GM21737 (cell line): ENCODE measurements at regions not wholly inside any gene's neighbourhood (a gene's known extent, or its start where the extent isn't known, plus 50 kb on each side); places are given as distances from the start of the nearest gene placed in this dataset.

Experiments used
- ATAC-seq: cut with Tn5 transposase; IDR thresholded peaks from one replicate; pipeline ENCODE4 v1.9.1; 2021; ENCODE audit warnings: mild to moderate bottlenecking, moderate library complexity; ENCODE audit not compliant: unreplicated experiment

DNA sequence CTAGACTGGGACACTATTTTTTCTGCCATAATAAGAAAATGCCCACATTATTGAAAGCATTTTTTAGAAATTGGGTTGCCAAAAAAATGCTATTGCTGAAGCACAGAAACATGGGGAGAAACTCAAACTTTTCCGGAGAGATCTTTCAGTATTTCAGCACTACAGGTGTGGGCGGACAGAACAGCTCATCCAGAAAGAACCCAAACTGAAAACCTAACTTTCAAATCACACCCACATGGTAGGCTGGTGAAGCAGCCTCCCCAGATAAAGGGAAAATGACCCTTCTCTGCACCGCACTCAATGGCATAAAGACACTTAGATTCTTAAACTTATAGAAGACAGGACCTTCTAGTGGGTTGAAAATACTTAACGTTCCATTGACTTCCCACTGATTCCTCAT lies 62.3 kb upstream of the TMPO start:
- ATAC-seq, result no peak

DNA sequence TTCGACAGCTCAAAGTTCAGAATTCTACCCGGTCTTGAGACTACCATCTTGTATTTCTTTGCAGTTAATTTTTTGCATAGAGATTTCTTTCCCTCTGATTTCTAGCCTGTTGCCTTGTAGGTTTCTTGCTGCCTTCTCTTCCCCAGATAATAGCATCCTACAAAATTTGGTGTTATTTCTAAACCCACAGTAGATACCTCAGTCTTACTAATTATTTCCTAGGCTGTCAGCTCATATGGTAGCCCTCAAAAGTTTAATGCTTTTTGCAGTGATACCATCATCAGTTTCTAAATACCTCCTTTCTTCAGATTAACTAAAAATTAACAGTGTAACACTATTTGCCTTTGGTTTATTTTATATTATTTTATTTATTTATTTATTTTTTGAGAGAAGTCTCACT lies 61.9 kb upstream of the TMPO start:
- ATAC-seq, result no peak

DNA sequence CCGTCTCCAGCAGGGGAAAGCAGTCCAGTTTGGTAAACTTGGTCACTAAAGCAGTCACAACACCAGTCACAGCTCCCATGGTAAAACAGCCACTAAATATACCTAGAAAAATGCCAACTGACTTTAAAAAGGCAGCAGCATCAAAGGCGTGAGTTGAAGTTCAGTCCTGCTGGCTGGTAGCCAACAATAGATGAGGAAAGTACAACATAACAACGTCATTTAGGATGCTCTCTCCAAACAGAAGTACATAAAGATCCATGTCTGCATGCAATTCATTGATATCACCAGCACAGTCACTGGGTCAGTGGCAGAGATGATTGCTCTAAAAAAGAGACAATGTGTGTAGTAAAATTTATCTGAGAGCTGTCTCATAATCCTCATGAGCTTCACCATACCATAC lies 59.3 kb upstream of the TMPO start:
- ATAC-seq, result no peak

DNA sequence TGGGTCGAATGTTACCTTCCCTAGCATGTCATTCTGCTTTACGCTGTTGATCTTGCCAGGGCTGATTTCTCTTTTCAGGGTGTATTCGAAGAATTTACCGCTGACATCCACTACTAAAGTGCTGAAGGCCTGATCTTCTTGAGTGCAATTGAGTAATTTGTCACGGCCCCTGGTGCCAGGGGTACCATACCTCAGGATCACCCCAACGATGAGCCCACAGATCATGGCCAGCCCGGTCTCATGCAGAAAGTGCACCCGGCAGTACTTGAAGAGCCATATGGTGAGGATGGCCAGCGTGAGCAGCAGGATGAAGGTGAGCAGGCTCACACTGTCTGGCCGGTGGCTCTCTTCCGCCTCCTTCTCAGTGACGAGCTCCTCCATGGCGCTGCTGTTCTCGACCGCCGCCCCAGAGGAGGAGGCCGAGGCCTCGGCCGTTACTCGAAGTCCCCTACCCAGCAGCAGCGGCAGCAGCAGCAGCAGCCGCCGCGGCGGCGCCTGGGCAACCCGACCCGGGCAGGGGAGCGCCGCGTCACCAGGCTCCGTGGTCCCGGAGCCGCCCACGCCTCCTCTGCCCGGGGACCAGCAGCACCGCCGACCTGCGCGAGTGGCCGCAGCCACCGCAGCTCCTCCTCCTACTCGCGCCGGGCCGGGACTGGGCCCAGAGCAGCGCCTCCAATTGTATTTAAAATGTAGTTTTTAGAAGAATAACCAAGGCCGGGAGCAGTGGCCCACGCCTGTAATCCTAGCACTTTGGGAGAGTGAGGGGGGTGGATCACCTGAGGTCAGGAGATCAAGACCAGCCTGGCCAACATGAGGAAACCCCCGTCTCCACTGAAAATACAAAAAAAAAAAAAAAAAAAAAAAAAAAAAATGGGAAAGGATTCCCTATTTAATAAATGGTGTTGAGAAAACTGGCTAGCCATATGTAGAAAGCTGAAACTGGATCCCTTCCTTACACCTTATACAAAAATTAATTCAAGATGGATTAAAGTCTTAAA lies 58.5 kb upstream of the TMPO start:
- no peak for ATAC-seq

DNA sequence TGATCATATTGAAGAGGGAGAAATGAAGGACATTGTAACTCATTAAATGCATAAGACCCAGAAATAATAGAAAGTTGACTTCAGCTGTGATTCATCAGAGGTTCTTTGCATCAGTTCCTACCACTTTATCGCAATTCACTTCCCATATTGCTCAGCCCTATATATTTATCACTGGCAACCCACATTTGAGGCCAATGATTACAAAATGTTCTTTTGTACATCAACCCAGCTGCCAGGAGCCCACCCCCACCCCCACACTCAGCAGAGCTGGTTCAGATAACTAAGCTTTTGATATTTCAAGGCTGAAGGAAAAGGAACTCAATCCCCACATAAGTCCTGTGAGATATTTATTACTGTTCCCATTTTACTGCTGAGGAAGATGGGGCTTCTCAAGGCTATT lies 51.2 kb upstream of the TMPO start:
- ATAC-seq, result no peak

DNA sequence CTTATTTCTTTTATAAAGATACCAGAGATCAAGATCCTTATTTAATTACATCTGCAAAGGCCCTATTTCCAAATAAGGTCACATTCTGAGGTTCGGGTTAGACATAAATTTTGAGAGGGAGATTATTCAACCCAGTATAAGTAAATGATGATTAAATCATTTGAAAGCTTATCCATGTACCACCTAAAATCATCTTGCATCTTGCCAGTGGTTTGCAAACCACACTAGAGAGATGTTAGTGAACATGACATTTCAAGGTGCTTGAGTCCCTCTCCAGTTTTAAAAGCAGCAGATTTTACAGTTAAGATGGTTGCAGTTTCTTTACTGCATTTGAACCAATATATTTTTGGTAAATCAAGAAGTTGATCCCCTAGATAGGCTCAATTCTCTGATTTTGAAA lies 49.9 kb upstream of the TMPO start:
- ATAC-seq, result no peak
